Hematopoietic multipotent progenitor cell treated with erythropoietin and hydrocortisone succinate and interleukin-3 and kit ligand, for 17 days (in vitro differentiated cells): ENCODE measurements at regions not wholly inside any gene's neighbourhood (a gene's known extent, or its start where the extent isn't known, plus 50 kb on each side); places are given as distances from the start of the nearest gene placed in this dataset.

ENCODE experiments used
- DNase-seq: peaks from one replicate; pipeline ENCODE4 v3.0.0-alpha.2; 2015; ENCODE audit warnings: low spot score

DNA sequence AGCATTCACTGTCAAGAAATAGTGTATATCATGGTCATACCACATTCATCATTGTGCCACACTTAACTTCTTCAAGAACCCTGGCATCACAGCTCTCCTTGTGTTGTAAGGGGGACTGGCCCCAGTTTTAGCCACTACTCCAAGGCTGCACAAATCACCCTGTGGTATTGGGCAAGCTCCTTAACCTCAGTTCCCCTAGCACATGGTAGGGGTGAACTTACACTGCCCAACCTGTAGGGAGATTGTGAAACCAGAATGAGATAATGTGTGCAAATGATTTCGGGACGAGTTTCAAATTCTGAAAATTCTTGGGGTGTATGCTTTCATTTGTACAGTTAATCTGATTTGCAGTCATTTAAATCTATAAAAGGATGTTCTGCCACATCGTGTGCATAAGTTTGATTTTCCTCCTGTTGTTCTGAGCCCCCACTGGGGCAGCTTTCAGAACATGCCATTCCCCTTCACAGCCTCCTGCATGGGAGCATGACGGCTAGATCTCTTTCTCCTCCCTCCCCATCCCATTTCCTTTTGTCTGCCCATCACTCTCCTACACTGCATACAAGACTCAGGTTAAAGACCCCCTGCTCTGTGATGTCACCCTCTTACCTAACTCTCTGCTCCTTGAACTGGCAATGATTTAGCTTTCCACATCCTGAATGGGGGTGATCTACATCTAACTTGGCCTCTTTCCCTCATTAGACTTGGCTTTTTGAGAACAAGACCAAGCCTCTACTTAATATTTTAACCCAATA, 290.3 kb downstream of the CHRM3 start:
- DNase-seq: no peak

DNA sequence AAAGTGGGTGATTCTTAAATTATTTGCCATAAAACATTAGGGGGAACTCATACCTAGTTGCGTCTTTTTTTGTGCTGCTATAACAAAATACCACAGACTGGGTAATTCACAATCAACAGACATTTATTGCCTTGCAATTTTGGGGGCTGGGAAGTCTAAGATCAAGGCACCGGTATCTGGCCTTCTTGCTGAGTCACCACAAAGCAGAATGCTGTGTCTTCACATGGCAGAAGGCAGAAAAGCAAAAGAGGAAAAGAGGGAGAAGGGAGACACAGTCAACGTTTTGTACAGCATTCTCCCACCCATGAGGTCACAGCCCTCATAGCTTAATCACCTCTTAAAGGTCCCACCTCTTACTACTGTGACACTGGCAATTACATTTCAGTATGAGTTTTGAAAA, 291.0 kb downstream of the CHRM3 start:
- no peak for DNase-seq

DNA sequence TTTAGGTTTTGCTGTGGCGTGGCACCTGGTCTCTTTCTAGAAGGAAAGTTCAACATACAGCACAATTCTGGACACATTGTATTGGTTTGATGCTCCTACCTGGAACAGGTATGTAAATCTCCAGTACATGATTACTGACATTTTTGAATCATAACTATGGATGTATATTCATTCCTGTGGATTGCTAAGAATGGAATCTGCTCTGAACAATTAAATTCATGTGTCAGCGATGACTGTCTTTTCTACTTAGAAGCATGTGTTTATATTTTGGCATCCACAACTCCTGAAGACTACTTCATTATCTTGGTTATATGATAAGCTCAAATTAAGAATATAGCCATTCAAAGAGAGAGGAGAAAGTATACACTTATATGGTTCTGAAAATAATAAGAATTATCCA, 291.8 kb downstream of the CHRM3 start:
- no peak for DNase-seq

DNA sequence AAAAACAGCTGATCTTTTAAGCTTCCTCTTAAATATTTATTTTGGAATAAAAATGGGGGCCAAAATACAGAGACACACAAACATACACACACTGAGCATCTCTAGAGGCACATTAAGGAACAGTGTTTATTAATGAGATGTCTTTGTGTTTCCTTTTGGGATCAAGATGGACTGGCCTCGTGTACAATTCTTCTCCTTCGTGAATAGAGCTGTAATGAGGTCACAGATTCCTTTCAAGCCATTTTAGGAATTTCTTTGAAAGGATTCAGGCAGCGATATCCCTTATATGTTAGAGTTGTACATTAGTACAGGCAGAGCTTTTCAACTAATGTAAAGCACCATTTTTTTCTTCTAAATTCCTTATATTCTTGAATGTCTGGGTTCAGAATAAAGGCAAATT, 295.7 kb downstream of the CHRM3 start:
- DNase-seq: no peak

DNA sequence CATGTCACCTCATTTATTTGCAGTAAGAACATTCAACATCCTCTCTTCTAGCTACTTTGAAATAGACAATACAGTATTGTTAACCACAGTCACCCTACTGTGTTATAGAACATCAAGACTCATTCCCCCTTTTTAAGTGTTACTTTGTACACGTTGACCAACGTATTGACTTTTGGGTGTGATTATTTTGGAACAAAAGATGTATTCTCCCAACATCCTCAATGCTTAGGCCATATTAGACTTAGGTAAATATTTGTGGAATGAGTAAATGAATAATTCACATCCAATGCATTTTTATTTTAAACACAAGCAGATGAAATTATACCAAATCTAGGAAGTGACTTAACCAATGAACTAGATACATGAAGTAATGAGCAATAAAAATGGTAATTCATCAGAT, 296.6 kb downstream of the CHRM3 start:
- DNase-seq: no peak

DNA sequence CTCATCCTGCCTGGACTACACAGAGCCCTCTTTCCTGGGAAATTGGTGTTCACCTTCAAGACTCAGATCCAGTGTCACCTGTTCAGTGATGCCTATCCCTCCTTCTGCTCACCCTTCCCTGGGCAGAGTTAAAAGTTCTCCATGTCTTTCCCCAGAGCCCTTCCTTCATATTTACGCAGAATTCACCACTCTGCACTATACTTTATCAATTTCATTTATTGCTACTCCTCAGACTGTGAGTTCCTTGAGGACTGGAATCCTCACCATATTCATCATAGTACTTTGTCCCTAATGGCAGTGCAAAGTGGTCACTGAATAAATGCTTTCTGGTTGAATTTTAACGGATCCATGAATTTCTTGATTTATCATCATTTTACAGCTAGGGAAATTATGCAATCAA, 300.0 kb downstream of the CHRM3 start:
- no peak for DNase-seq

DNA sequence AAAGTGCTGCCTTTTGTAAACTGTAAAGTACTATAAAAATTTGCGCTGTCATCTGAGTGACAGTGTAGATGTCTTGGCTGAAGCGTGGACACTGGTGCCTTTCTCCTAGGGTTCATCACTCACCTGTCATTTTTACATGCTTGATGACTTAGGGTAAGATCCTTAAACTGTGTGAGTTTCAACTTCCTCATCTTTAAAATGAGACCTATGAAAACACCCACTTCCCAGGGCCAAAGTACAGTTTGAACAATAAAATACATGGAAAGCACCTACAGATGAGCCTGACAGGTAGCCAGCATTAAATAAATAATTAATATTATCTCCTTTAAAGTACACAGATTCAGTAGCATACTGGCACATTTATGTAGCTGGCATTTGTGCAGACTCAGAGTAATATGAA, 309.9 kb downstream of the CHRM3 start:
- DNase-seq: no peak

DNA sequence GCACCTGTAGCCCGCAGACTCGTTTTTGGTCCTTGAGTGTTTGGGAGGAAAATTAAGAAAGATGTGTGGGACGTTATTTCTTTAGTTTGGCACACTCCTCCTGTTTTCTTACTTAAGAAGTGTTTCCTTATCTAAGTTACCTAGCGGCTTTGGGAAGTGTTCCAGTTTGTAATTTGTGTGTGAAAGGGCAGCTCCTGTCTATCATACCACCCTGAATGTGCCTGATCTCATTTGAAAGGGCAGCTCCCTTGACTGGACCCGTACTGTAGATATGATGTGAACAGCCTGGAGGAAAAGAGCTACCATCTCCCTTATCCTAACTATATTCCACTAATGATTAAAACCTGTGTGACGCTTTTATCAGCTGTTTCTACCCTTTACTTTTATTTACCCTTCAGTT, 314.3 kb downstream of the CHRM3 start:
- DNase-seq: no peak

DNA sequence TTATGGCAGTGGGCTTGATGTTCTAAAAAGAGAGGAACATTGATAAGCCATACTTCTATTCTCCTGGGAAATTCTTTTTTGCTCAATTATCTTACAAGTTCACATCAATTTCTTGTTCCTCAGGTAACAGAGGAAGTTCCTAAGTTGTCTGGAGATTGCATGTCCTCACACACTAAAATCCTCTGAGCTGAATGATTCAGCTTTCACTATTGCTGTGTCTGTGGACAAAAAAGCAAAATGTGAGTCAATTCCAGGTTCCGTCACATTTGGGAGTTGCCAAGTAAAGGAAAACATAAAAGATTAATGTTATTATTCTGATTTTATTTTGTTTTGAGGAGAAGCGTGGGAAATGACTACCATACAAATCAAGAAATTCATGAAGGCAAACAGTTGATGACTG, 316.7 kb downstream of the CHRM3 start:
- no peak for DNase-seq

DNA sequence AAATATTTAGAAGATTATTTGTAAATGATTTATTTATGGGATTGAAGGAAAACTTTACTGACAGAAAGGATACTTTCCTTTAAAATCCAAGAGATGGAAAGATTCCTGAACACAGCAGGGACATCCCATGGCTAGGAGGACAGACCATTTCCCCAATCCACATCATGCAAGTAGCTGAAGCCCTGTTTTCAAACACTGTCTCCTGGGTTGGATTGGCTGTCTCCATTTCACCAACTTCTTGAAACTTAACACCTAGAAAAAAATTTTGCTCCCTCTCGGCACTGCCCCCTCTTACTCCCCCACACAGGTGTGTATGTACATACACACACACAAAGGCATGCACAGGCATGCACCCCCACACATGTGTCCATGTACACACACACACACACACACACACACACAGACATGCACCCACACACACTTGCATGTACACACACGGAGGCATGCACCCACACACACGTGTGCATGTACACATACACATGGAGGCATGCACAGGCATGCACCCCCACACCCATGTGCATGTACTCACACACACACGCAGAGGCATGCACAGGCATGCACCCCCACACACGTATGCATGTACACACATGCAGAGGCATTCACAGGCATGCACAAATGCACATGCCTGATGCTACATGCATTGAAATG, 320.0 kb downstream of the CHRM3 start:
- DNase-seq: no peak

DNA sequence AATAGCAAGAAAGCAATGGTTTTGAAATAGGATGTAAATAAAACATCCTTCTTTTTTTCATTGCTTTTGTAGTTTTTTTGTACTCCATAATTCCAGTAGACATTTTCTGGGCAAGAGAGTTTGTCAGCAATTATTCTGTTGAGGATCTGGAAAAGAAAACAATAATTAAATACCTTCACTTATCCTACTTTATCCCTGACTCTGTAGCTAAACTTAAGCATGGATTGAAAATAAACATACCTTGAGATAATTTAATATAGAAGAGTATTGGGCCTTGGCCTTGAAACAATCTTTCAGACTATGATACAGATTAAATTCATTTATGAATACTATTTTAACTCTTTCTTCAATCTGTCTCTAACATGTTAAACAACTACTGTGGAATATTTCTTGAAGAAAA, 321.2 kb downstream of the CHRM3 start:
- no peak for DNase-seq

DNA sequence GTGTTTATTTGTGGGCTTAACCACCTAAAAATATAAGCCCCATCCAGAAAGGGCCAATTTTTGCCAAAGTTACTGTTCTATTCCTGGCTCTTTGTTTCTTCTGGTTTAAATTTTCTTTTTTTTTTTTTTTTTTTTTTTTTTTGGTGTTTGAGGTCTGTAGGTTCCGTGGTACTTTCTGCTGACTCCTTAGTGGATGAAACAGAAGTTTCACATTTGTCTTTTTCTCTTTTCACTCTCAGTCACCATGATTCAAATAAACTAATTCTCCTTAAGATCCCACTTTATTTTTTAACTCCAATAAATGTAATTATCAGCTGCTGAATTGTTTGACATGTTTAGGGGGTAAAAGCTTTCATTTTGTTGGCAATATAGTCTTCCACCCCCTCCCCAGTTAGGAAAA, 322.3 kb downstream of the CHRM3 start:
- DNase-seq: no peak

DNA sequence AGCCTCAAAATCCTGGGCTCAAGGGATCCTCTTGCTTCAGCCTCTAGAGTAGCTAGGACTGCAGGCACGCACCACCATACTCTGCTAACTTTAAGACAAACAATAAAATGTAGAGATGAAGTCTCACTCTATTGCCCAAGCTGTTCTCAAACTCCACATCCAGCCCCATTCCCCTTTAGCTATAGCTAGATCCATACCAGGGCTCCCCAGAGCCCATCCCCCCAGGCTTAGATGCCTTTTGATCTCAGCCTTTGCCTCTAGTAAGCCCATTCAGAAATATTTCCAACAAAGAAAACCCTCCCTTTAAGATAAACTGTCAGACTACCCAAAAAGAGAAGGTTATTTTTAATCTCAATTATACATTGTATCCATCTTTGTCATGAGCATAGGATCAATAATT, 325.4 kb downstream of the CHRM3 start:
- DNase-seq: no peak

DNA sequence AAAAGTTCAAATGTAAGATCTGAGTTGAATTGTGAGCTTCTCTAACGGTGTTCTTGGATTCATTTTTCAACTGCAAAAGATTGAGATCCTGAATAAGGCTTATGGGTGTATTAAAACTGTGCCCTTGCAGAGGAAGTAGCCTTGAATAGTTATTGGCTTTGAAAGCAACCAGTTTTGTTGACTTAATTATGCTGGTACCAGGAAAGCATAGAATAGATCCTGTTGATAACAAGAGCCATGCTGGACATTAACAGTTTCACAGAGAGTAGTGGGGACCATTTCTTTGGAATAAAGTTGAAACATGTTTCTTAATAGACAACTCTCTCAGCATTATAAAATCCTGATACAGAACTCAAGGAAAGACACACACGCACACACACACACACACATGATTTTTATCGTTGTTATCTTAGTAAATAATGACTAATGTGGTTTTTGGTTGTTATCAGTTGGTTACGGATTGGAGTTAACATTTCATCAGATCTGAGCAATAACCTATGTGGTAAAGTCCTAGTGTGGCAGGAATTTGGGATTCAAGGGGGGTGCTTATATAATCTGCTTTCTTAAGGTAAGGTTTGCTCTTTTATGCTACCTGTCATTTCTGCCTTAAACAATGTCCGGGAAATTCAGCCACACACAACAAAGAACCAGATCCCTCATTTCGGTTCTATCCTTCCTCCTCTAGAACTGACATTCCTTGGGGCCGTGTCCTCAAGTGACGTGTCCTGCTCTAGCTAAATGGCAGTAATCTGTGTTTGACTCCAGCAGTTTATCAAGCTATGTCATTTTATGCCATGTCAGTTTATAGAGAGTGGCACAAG, 330.9 kb downstream of the CHRM3 start:
- no peak for DNase-seq

DNA sequence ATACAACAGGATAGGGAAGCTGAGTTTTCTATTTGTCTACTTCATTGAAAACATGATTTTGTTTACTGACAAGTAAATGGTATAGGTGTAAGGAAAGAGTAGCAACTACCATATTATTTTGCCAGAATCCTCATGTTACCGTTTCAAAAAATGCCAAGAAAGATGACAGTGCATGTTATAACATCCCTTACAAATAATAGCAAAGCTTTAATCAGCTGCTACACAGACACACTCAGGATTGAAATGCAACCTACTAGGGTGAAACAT, 331.5 kb downstream of the CHRM3 start:
- no peak for DNase-seq

DNA sequence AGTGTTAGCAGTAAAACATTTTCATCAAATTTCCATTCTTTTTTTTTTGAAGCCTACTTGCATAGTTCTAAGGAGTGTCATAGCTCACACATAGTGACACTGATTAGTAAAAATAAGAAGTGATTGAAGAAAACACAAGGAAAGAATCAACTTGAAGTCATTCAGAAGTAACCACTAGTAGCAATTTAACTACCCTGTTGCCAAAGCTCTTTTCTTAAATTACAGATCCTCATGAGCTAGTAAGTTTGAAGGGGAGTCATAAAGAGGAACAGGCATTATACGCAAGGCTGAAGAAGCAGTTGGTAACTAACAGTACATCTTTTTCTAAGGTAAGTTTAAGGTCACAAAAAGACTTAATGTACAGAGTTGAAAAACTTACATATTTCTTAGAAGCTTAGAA, 332.2 kb downstream of the CHRM3 start:
- no peak for DNase-seq

DNA sequence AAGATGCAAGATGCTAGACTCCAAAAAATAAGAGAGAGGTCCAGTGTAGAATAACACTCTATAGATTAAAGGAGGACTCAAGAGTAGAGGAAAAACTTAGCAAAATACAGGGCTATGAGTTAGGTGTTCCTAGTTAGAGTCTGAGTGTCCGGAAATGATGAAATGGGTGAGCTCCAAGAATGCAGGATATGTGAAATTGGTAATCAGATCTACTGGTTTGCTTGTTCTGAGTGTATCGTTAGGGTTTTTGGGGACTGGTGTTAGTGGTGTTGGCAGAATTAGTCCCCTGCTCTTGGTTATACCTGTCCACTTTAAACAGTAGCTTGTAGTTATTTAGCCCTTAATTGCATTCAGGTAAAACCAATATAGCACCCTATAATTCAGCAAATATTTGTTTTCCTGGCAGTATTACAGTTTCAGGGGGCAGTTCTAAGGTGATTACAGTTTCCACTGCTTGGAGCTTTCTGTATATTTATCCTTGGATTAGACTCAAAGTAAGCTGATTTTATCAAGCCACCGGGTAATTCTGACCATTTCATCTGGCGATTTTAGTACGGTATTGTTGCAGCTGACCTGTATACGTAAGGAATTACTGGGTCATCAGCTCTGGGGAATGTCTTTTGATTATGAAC, 332.7 kb downstream of the CHRM3 start:
- no peak for DNase-seq

DNA sequence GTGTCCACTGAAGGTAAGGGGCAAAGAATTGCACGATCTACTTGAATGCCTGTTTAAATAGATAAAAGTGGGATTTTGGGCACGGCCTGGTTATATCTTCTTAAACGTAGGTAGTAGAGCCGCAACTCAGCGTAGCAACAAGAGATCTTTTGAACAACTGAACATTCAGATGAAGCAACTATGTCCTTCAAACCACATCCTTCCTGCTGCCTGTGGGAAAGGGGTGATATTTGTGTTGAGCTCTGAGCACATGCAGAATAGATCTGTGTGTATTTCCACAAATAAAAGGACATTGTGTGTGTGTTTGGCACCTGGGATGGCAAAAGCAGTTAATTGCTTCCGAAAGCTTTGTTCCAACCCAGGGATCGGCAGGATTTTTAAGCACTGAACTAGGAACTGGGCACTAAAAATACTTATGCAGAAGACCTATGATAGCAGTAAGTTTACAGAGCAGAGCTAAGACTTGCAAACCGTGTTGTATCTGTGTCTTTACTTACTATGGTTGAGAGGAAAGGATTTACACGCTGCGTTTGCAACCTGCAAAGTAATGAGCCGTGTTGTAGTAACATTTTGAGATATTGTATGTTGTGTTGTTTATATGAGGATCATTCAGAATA, 333.4 kb downstream of the CHRM3 start:
- no peak for DNase-seq

DNA sequence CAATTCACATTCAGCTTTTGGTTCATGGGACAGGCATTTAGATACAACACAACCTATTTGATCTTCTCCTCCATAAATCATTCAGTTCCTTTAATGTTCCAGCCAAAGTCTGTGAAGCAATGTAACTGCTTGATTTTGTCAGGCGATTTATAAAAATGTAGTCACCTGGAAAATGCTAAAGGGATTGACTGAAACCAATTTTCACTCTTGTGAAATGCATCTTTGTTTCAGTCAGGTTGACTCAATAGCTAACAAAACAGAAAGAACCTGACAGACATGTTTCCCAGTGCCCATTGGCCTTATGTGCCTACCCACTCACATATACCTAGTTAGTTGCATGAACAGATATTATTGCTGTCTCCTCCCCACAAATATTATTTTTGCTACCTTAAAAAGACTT, 335.7 kb downstream of the CHRM3 start:
- DNase-seq: no peak

DNA sequence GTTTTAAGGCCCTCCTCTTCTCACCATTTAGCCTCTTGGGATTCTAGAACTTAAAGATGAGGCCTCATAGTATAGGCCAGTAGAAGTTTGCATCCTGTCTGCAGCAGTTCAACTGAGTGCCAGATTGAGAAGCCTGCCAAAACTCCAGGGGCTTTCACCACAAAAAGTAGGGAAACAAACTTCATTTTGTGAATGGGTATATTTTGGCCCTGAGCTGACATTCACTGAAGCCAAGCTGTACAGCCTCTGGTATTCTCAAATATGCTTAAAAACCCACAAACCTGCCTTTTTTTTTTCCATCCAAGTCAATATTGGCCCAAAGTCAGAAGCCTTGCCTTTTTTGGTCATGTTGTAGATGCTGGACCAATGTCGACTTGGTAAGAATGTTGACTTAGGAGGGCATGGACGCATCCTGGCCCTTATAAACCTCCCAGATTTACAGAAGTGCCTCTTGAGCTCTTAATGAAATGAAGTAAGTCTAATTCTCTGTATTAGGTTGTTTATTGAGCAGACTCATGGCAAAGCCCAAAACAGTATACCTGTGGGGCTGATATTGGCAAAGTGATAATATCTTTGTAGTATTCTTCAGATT, 337.5 kb downstream of the CHRM3 start:
- no peak for DNase-seq

DNA sequence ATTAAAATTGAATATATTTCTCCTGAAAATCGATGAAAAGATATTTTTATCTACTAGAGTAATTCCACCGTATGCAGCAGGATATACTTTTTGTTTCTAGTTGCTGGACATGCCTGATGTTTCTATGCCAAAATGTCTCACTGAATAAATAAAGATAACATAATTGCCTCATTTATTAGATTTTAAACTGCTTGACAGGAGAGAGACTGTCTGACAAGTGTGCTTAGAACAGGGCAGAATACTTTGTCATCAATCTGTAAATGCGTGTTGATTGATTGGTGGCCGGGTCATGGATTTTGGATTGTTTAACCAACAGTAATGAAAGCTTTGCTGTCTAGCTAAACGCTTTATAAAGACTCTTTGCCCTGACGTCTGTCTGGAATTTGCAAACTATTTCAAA, 339.0 kb downstream of the CHRM3 start:
- no peak for DNase-seq

DNA sequence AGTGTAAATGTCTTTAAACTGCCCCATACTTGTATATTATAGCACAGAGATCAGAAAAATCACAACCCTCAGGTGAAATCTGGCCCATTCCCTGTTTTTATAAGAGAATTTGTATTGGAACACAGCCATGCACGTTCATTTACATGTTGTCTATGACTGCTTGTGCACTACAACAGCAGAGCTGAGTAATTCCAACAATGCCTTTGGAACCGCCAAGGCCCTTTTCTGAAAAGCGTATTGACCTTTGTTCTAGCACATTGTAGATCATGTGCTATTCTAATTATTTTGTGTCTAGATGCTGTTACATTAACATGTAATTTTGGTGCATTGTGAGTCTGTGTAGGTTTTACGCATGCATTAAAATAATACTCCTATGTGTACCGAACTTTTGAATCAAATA, 339.6 kb downstream of the CHRM3 start:
- DNase-seq: no peak
